Gastroesophageal sphincter (tissue), 4 donors: ENCODE measurements at regions not wholly inside any gene's neighbourhood (a gene's known extent, or its start where the extent isn't known, plus 50 kb on each side); places are given as distances from the start of the nearest gene placed in this dataset.
"Not testable (repeated sequence)": the region's sequence is repeated elsewhere in the genome, so short reads cannot be mapped to it uniquely, and the experiment has no call there.

Source experiments
- ATAC-seq: fragments of 150-250 bp; one replicate; pipeline ENCODE4 v1.9.1; 2016; ENCODE audit warnings: mild to moderate bottlenecking, moderate library complexity
- H3K27ac ChIP-seq, 4 donors: fragments of 200-600 bp; sonication (generic) in 3 of 4; 1 replicate in 3 of 4; 2 replicates in 1 of 4; pipeline ENCODE4 v1.5.1; 2016 to 2019
- H3K27me3 ChIP-seq: fragments of 200-600 bp; sonication (generic); one replicate; pipeline ENCODE4 v1.5.1; 2019
- H3K36me3 ChIP-seq, 2 donors: fragments of 200-600 bp; sonication (generic); one replicate each; pipeline ENCODE4 v1.5.1; 2019; ENCODE audit warnings: control low read depth in 1 of 2
- H3K4me1 ChIP-seq, 3 donors: fragments of 200-600 bp; sonication (generic); 1 replicate in 2 of 3; 2 replicates in 1 of 3; pipeline ENCODE4 v1.5.1; 2016 to 2019; ENCODE audit warnings: control low read depth in 2 of 3
- H3K4me3 ChIP-seq, 2 donors: fragments of 200-600 bp; sonication (generic); one replicate each; pipeline ENCODE4 v1.5.1; 2019; ENCODE audit warnings: mild to moderate bottlenecking in 1 of 2, moderate library complexity in 1 of 2
- H3K9me3 ChIP-seq, 3 donors: fragments of 200-600 bp; sonication (generic); one replicate each; pipeline ENCODE4 v1.5.1; 2017 to 2019; ENCODE audit warnings: control low read depth in 2 of 3
- CTCF ChIP-seq, 4 experiments: fragments of 200-600 bp in 2 of 4; fragments of 450-650 bp in 2 of 4; sonication (generic) in 1 of 4; IDR thresholded peaks; one replicate each; pipeline ENCODE4 v1.5.1; 2017 to 2019; ENCODE audit warnings: antibody characterized with exemption in 4 of 4, mild to moderate bottlenecking in 2 of 4, moderate library complexity in 2 of 4
- EP300 ChIP-seq: sonication (generic); formaldehyde crosslinking; IDR thresholded peaks from one replicate; pipeline ENCODE4 v1.6.1; 2017; ENCODE audit warnings: antibody characterized with exemption, mild to moderate bottlenecking
- POLR2A ChIP-seq, 2 donors: fragments of 450-650 bp; IDR thresholded peaks; one replicate each; pipeline ENCODE4 v1.6.1; 2017; ENCODE audit warnings: antibody characterized with exemption in 2 of 2, mild to moderate bottlenecking in 2 of 2, moderate library complexity in 1 of 2
- POLR2AphosphoS5 ChIP-seq: sonication (generic); formaldehyde crosslinking; IDR thresholded peaks from one replicate; pipeline ENCODE4 v1.6.1; 2017; ENCODE audit warnings: antibody characterized with exemption
- WGBS, 2 donors: methylation state at CpG; one replicate each; pipeline ENCODE4 v1.1.5; 2018; ENCODE audit warnings: low coverage in 1 of 2; 5-methylcytosine and 5-hydroxymethylcytosine counted together

GRCh38 chr7:46909601-46910051, 672.3 kb downstream of the TNS3 start:
- TF ChIP-seq CTCF (IDR thresholded peaks at IDR 0.05) (no peak), EP300 (no peak), POLR2AphosphoS5 (no peak), POLR2A (IDR thresholded peaks at IDR 0.05) (no peak)
- no peak overlapping the region for H3K4me3 ChIP-seq
- H3K27me3 ChIP-seq: no peaks in the 10 kb centered on the region
- H3K27ac ChIP-seq: no peak overlapping the region
- no peaks in the 10 kb centered on the region for H3K9me3 ChIP-seq
- H3K36me3 ChIP-seq: no peaks in the 10 kb centered on the region
- no peaks in the 10 kb centered on the region for H3K4me1 ChIP-seq
- ATAC-seq: no peak
- 43 to 44% methylated on average over 6 to 7 of the region's 7 CpGs for WGBS, 2 donors

- Histone ChIP-seq H3K27me3 (no peaks in the 10 kb centered on the region), H3K4me3 (no peak overlapping the region), H3K9me3 (no peaks in the 10 kb centered on the region), H3K27ac (no peak overlapping the region), H3K4me1 (no peaks in the 10 kb centered on the region), H3K36me3 (no peaks in the 10 kb centered on the region)
- WGBS, 2 donors: 43% methylated on average over 1 of the region's 1 CpG; no CpG with 5 or more reads in 1 of the 2 donors
- ATAC-seq: no peak
- TF ChIP-seq POLR2AphosphoS5 (no peak), EP300 (no peak), CTCF (IDR thresholded peaks at IDR 0.05) (no peak), POLR2A (IDR thresholded peaks at IDR 0.05) (no peak)
Observed at GRCh38 chr7:46908770-46909169, 673.1 kb downstream of the TNS3 start.

- not testable (repeated sequence) for H3K4me1 ChIP-seq, H3K4me3 ChIP-seq, H3K36me3 ChIP-seq, ATAC-seq, H3K9me3 ChIP-seq, H3K27me3 ChIP-seq, H3K27ac ChIP-seq
- WGBS, 2 donors: 100% methylated on average over 1 of the region's 1 CpG
Observed at GRCh38 chr7:46904523-46904922, 677.4 kb downstream of the TNS3 start.

- Histone ChIP-seq H3K4me1 (no peaks in the 10 kb centered on the region), H3K36me3 (no peaks in the 10 kb centered on the region), H3K27ac (no peak overlapping the region), H3K9me3 (peaks cover 0 to 4% (median 0%) of the 10 kb centered on the region in 3 donors), H3K4me3 (no peak overlapping the region), H3K27me3 (no peaks in the 10 kb centered on the region)
- WGBS, 2 donors: 81 to 86% methylated on average over 2 of the region's 2 CpGs
- no peak for ATAC-seq
- TF ChIP-seq CTCF (IDR thresholded peaks at IDR 0.05) (no peak), POLR2A (IDR thresholded peaks at IDR 0.05) (no peak), EP300 (no peak), POLR2AphosphoS5 (no peak)
Observed at GRCh38 chr7:46902463-46902862, 679.4 kb downstream of the TNS3 start.

- no peaks in the 10 kb centered on the region for H3K36me3 ChIP-seq
- ATAC-seq: no peak
- no peak overlapping the region for H3K27ac ChIP-seq
- H3K27me3 ChIP-seq: no peaks in the 10 kb centered on the region
- H3K4me1 ChIP-seq: no peaks in the 10 kb centered on the region
- H3K4me3 ChIP-seq: no peak overlapping the region
- 58 to 77% methylated on average over 3 to 4 of the region's 6 CpGs for WGBS, 2 donors
- no peak for TF ChIP-seq POLR2A (IDR thresholded peaks at IDR 0.05)
- TF ChIP-seq CTCF (IDR thresholded peaks at IDR 0.05): no peak
- TF ChIP-seq POLR2AphosphoS5: no peak
- TF ChIP-seq EP300: no peak
- peaks cover 0 to 4% (median 0%) of the 10 kb centered on the region in 3 donors for H3K9me3 ChIP-seq
Observed at GRCh38 chr7:46900312-46901263, 681.3 kb downstream of the TNS3 start.
